ENCODE measurements at regions not wholly inside any gene's neighbourhood (a gene's known extent, or its start where the extent isn't known, plus 50 kb on each side); places are given as distances from the start of the nearest gene placed in this dataset.

DNA sequence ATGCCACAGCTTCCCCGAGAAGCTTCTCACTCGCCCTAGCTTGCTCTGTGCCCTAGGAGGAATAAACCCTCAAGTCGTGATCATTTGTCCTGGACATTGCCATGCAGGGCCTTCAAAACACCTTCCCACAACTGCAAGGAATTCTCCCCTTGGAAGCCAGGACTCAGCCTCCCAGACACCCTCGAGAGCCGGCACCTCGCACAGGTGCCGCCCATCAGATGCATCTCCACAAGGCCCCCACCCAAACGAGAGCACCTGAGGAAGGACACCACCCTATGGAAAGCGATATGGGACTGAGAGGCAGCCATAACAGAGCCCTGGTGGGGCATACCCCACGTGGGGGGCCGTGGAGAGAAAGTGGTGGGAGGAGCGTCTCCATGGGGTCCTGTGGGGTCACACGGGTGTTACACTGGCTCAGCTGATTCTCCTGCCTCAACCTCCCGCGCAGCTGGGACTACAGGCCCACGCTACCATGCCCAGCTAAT is 77.6 kb upstream of the FOXK1 start:
- TF ChIP-seq POLR2A (IDR thresholded peaks at IDR 0.05; ENCODE audit: extremely low read depth, insufficient read length): no peak
- TF ChIP-seq, protein P1, sequence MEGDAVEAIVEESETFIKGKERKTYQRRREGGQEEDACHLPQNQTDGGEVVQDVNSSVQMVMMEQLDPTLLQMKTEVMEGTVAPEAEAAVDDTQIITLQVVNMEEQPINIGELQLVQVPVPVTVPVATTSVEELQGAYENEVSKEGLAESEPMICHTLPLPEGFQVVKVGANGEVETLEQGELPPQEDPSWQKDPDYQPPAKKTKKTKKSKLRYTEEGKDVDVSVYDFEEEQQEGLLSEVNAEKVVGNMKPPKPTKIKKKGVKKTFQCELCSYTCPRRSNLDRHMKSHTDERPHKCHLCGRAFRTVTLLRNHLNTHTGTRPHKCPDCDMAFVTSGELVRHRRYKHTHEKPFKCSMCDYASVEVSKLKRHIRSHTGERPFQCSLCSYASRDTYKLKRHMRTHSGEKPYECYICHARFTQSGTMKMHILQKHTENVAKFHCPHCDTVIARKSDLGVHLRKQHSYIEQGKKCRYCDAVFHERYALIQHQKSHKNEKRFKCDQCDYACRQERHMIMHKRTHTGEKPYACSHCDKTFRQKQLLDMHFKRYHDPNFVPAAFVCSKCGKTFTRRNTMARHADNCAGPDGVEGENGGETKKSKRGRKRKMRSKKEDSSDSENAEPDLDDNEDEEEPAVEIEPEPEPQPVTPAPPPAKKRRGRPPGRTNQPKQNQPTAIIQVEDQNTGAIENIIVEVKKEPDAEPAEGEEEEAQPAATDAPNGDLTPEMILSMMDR (IDR thresholded peaks at IDR 0.05; ENCODE audit: low read depth, low read length): no peak
- no peak for TF ChIP-seq MYC (IDR thresholded peaks at IDR 0.05; ENCODE audit: low read depth, low read length)

All from NB4 (cell line).